IMR-90 (cell line): ENCODE measurements at regions not wholly inside any gene's neighbourhood (a gene's known extent, or its start where the extent isn't known, plus 50 kb on each side); places are given as distances from the start of the nearest gene placed in this dataset.

Source experiments
- ATAC-seq: fragments of 200-7000 bp; cut with Tn5 transposase; 2 replicates; pipeline ENCODE4 v1.9.1; 2020; ENCODE audit warnings: low read depth, mild to moderate bottlenecking, moderate library complexity
- BruUV-seq: library from RNA; stranded (reverse); fragments of 400-500 nt; replicated peaks from 2 replicates; lab custom pipeline; 2021; lab: Mats Ljungman, UMichigan
- CTCF ChIA-PET: fragments of 300-600 bp; formaldehyde crosslinking; extraction: SDS; loops from one replicate; lab custom pipeline; 2021; ENCODE audit warnings: antibody characterized with exemption; lab: Yijun Ruan, JAX
- POLR2A ChIA-PET: fragments of 300-600 bp; sonication (Branson Sonifier 250); formaldehyde crosslinking; loops from one replicate; lab custom pipeline; 2022; ENCODE audit warnings: antibody characterized with exemption; ENCODE audit not compliant: unreplicated experiment; lab: Charles Lee
- DNase-seq: peaks from one replicate; pipeline ENCODE4 v3.0.0; 2013
- H2AFZ ChIP-seq: replicated peaks from 2 replicates; pipeline ENCODE3; 2013; ENCODE audit warnings: low read length, mild to moderate bottlenecking; ENCODE audit not compliant: poor library complexity
- H2AK5ac ChIP-seq: 2 replicates; pipeline ENCODE4 v1.6.1; 2013; ENCODE audit warnings: low read depth, low read length, inconsistent platforms
- H2AK9ac ChIP-seq: replicated peaks from 2 replicates; pipeline ENCODE3; 2013; ENCODE audit warnings: mild to moderate bottlenecking, low read depth, low read length, moderate library complexity; ENCODE audit not compliant: poor library complexity
- H2BK120ac ChIP-seq: 2 replicates; pipeline ENCODE4 v1.6.1; 2013; ENCODE audit warnings: low read depth, low read length, inconsistent platforms
- H2BK15ac ChIP-seq: 3 replicates; pipeline ENCODE4 v1.6.1; 2013; ENCODE audit warnings: low read depth, low read length, inconsistent platforms
- H2BK20ac ChIP-seq: 2 replicates; pipeline ENCODE4 v1.6.1; 2013; ENCODE audit warnings: low read depth, mild to moderate bottlenecking, inconsistent platforms, low read length, moderate library complexity
- H2BK5ac ChIP-seq: 2 replicates; pipeline ENCODE4 v1.6.1; 2013; ENCODE audit warnings: mild to moderate bottlenecking, low read depth, low read length, inconsistent platforms; ENCODE audit not compliant: poor library complexity, severe bottlenecking
- H3K14ac ChIP-seq: replicated peaks from 2 replicates; pipeline ENCODE4 v1.6.1; 2013; ENCODE audit warnings: low read depth, low read length, inconsistent platforms
- H3K18ac ChIP-seq: 2 replicates; pipeline ENCODE4 v1.6.1; 2013; ENCODE audit warnings: low read depth, low read length, control low read depth
- H3K23ac ChIP-seq: 2 replicates; pipeline ENCODE4 v1.6.1; 2013; ENCODE audit warnings: low read depth, low read length, inconsistent platforms
- H3K27ac ChIP-seq: 2 replicates; pipeline ENCODE4 v1.5.1; 2013; ENCODE audit warnings: mild to moderate bottlenecking, control low read depth, low read length; ENCODE audit not compliant: insufficient read depth
- H3K27me3 ChIP-seq: 2 replicates; pipeline ENCODE4 v1.6.1; 2013; ENCODE audit warnings: low read length; ENCODE audit not compliant: control insufficient read depth, insufficient read depth
- H3K36me3 ChIP-seq: 2 replicates; pipeline ENCODE4 v1.6.1; 2013; ENCODE audit warnings: low read length, mixed read lengths; ENCODE audit not compliant: control insufficient read depth, insufficient read depth
- H3K4ac ChIP-seq: 2 replicates; pipeline ENCODE4 v1.6.1; 2013; ENCODE audit warnings: low read depth, low read length, inconsistent platforms
- H3K4me1 ChIP-seq: 2 replicates; pipeline ENCODE4 v1.6.1; 2013; ENCODE audit warnings: low read length, mixed read lengths; ENCODE audit not compliant: control insufficient read depth, insufficient read depth
- H3K4me2 ChIP-seq: 2 replicates; pipeline ENCODE4 v1.6.1; 2013; ENCODE audit warnings: low read depth, mild to moderate bottlenecking, control low read depth, low read length, moderate library complexity
- H3K4me3 ChIP-seq: 2 replicates; pipeline ENCODE4 v1.5.1; 2013; ENCODE audit warnings: low read depth, mild to moderate bottlenecking, control low read depth, low read length, moderate library complexity; ENCODE audit not compliant: insufficient read depth
- H3K56ac ChIP-seq: 2 replicates; pipeline ENCODE4 v1.6.1; 2013; ENCODE audit warnings: low read length, inconsistent platforms; ENCODE audit not compliant: insufficient read depth; ENCODE audit errors: extremely low read depth
- H3K79me1 ChIP-seq, 2 experiments: 2 replicates each; pipeline ENCODE4 v1.6.1; 2013; ENCODE audit warnings: low read length in 2 of 2, inconsistent platforms in 1 of 2, low read depth in 1 of 2
- H3K9ac ChIP-seq: 2 replicates; pipeline ENCODE4 v1.6.1; 2013; ENCODE audit warnings: low read depth, low read length, control low read depth
- H3K9me1 ChIP-seq: 2 replicates; pipeline ENCODE4 v1.6.1; 2013; ENCODE audit warnings: low read length, inconsistent platforms; ENCODE audit not compliant: insufficient read depth
- H3K9me3 ChIP-seq: 2 replicates; pipeline ENCODE4 v1.6.1; 2013; ENCODE audit warnings: low read length; ENCODE audit not compliant: control insufficient read depth, insufficient read depth
- H4K20me1 ChIP-seq: 2 replicates; pipeline ENCODE4 v1.6.1; 2013; ENCODE audit warnings: low read length, inconsistent platforms; ENCODE audit not compliant: insufficient read depth
- H4K5ac ChIP-seq: 2 replicates; pipeline ENCODE4 v1.6.1; 2013; ENCODE audit warnings: mild to moderate bottlenecking, low read depth, low read length, control low read depth
- H4K8ac ChIP-seq, 2 experiments: 2 replicates each; pipeline ENCODE4 v1.6.1; 2013; ENCODE audit warnings: low read depth in 2 of 2, low read length in 2 of 2, control low read depth in 1 of 2, inconsistent platforms in 1 of 2
- H4K91ac ChIP-seq: 2 replicates; pipeline ENCODE4 v1.6.1; 2013; ENCODE audit warnings: low read depth, low read length, inconsistent platforms; ENCODE audit not compliant: insufficient read depth
- CEBPB ChIP-seq: IDR thresholded peaks from 2 replicates; pipeline ENCODE4 v1.6.1; 2012; ENCODE audit warnings: low read depth, low read length, improper control_type of control experiment
- CHD1 ChIP-seq: IDR thresholded peaks from 2 replicates; pipeline ENCODE4 v1.6.1; 2012; ENCODE audit warnings: low read depth, low read length, improper control_type of control experiment
- FOS ChIP-seq: fragments of 150-350 bp; IDR thresholded peaks from 2 replicates; pipeline ENCODE4 v1.6.1; 2016; ENCODE audit warnings: low read depth, low read length
- MAZ ChIP-seq: IDR thresholded peaks from 2 replicates; pipeline ENCODE4 v1.6.1; 2012; ENCODE audit warnings: low read depth, mild to moderate bottlenecking, low read length, improper control_type of control experiment, moderate library complexity, borderline replicate concordance
- MXI1 ChIP-seq: IDR thresholded peaks from 2 replicates; pipeline ENCODE4 v1.6.1; 2012; ENCODE audit warnings: low read depth, mild to moderate bottlenecking, low read length, moderate library complexity, borderline replicate concordance
- NFE2L2 ChIP-seq: fragments of 150-350 bp; IDR thresholded peaks from 2 replicates; pipeline ENCODE4 v1.6.1; 2016; ENCODE audit warnings: low read depth, mild to moderate bottlenecking, low read length
- POLR2A ChIP-seq: IDR thresholded peaks from 2 replicates; pipeline ENCODE4 v1.6.1; 2012; ENCODE audit warnings: mild to moderate bottlenecking, low read depth, low read length
- RAD21 ChIP-seq: IDR thresholded peaks from 2 replicates; pipeline ENCODE4 v1.6.1; 2012; ENCODE audit warnings: low read length, improper control_type of control experiment
- RCOR1 ChIP-seq: IDR thresholded peaks from 2 replicates; pipeline ENCODE4 v1.6.1; 2012; ENCODE audit warnings: mild to moderate bottlenecking, low read length, improper control_type of control experiment; ENCODE audit not compliant: insufficient replicate concordance
- WGBS, 2 experiments: methylation state at CpG; one replicate each; pipeline versions ENCODE4 v1.1.5 to v1.1.7; 2013; ENCODE audit warnings: missing lambda C conversion rate in 2 of 2; ENCODE audit not compliant: insufficient read length in 1 of 2; ENCODE audit errors: extremely low coverage in 2 of 2; 5-methylcytosine and 5-hydroxymethylcytosine counted together
- dilution Hi-C: fragments of 300-500 bp; cut with HindIII; formaldehyde crosslinking; loops from one replicate; pipeline ENCODE4 v1.14.3; 2018; ENCODE audit warnings: low sequenced_read_pairs; ENCODE audit not compliant: unreplicated experiment
- in situ Hi-C: fragments of 300-500 bp; cut with MboI; formaldehyde crosslinking; loops from 3 replicates; pipeline ENCODE4 v1.14.3; 2019; ENCODE audit warnings: low sequenced_read_pairs, inconsistent platforms, mixed read lengths
- intact Hi-C: fragments of 100-400 bp; cut with micrococcal nuclease; formaldehyde crosslinking; loops from 2 replicates; pipeline ENCODE4 v1.10.0; 2022
- TF ChIP-seq, protein P1 (sequence below): fragments of 150-350 bp; IDR thresholded peaks from 2 replicates; pipeline ENCODE4 v1.6.1; 2017; ENCODE audit warnings: mild to moderate bottlenecking, antibody characterized with exemption, low read length, low read depth
- TF ChIP-seq, protein P2 (sequence below): conservative IDR thresholded peaks from 2 replicates; pipeline ENCODE4 v1.5.1; 2012; ENCODE audit warnings: mild to moderate bottlenecking, low read depth, low read length, improper control_type of control experiment

DNA sequence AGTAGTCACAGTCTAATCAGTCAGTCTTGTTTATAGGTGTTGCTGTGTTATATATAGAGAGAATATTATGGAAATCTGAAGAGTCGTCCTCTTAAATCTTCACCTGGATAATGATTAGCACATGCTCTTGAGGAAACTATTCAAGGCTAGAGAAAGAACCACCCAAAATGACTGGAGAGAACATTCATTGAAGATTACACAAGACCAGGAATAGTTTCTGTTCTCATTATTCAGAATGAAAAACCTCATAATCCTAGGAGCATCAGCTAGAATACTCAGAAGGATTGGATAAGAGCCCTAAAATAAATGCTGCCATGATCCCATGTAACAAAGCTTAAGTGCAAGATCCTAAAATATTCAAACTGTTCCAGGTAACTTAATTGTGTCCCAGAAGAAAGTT is 278.2 kb upstream of the PREP start:
- peaks cover 2% of the 10 kb centered on the region; the same call in 1 of the 2 replicates for H3K4me1 ChIP-seq
- H3K9ac ChIP-seq, result no peak overlapping the region
- intact Hi-C loops, result no loop called here
- H3K27ac ChIP-seq, result no peak overlapping the region
- no peak overlapping the region for H2BK120ac ChIP-seq
- no peaks in the 10 kb centered on the region for H3K9me3 ChIP-seq
- H3K9me1 ChIP-seq, result no peaks in the 10 kb centered on the region
- no peak overlapping the region for H3K4me3 ChIP-seq
- no peaks in the 10 kb centered on the region for H3K27me3 ChIP-seq
- H3K23ac ChIP-seq, result no peak overlapping the region
- ATAC-seq (no peak), DNase-seq (no peak)
- TF ChIP-seq, protein P1, sequence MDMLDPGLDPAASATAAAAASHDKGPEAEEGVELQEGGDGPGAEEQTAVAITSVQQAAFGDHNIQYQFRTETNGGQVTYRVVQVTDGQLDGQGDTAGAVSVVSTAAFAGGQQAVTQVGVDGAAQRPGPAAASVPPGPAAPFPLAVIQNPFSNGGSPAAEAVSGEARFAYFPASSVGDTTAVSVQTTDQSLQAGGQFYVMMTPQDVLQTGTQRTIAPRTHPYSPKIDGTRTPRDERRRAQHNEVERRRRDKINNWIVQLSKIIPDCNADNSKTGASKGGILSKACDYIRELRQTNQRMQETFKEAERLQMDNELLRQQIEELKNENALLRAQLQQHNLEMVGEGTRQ, result no peak
- no peak for TF ChIP-seq POLR2A
- no peak for TF ChIP-seq FOS
- TF ChIP-seq MAZ, result no peak
- no peak for TF ChIP-seq RCOR1
- TF ChIP-seq MXI1, result no peak
- no peak for TF ChIP-seq CHD1
- TF ChIP-seq CEBPB, result no peak
- TF ChIP-seq, protein P2, sequence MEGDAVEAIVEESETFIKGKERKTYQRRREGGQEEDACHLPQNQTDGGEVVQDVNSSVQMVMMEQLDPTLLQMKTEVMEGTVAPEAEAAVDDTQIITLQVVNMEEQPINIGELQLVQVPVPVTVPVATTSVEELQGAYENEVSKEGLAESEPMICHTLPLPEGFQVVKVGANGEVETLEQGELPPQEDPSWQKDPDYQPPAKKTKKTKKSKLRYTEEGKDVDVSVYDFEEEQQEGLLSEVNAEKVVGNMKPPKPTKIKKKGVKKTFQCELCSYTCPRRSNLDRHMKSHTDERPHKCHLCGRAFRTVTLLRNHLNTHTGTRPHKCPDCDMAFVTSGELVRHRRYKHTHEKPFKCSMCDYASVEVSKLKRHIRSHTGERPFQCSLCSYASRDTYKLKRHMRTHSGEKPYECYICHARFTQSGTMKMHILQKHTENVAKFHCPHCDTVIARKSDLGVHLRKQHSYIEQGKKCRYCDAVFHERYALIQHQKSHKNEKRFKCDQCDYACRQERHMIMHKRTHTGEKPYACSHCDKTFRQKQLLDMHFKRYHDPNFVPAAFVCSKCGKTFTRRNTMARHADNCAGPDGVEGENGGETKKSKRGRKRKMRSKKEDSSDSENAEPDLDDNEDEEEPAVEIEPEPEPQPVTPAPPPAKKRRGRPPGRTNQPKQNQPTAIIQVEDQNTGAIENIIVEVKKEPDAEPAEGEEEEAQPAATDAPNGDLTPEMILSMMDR, result no peak
- no peak for TF ChIP-seq NFE2L2
- TF ChIP-seq RAD21, result no peak
- no peak overlapping the region for H2BK5ac ChIP-seq
- in situ Hi-C loops, result no loop called here
- POLR2A ChIA-PET, result no interaction called here
- CTCF ChIA-PET, result no interaction called here
- H3K14ac ChIP-seq, result no peak overlapping the region
- H4K5ac ChIP-seq, result no peak overlapping the region
- H3K4ac ChIP-seq, result no peak overlapping the region
- H4K8ac ChIP-seq, result no peak overlapping the region
- H2BK15ac ChIP-seq, result no peak overlapping the region
- H3K56ac ChIP-seq, result no peak overlapping the region
- no peak overlapping the region for H2AK5ac ChIP-seq
- H3K4me2 ChIP-seq, result no peak overlapping the region
- H4K91ac ChIP-seq, result no peak overlapping the region
- dilution Hi-C loops, result no loop called here
- no peaks in the 10 kb centered on the region for H3K36me3 ChIP-seq
- H2AK9ac ChIP-seq, result no peak overlapping the region
- no peak overlapping the region for H2AFZ ChIP-seq
- H4K20me1 ChIP-seq, result no peaks in the 10 kb centered on the region
- BruUV-seq, result no TSS peak
- H3K18ac ChIP-seq, result no peak overlapping the region
- H2BK20ac ChIP-seq, result no peak overlapping the region
- H3K79me1 ChIP-seq, result no peaks in the 10 kb centered on the region
- WGBS, 2 experiments, result no CpG with 5 or more reads among the region's 1 CpG
